WI38 (cell line): ENCODE measurements at regions not wholly inside any gene's neighbourhood (a gene's known extent, or its start where the extent isn't known, plus 50 kb on each side); places are given as distances from the start of the nearest gene placed in this dataset.

ENCODE experiments used
- H3K4me3 ChIP-seq: 2 replicates; pipeline ENCODE4 v1.5.1; 2011; ENCODE audit warnings: low read depth, mild to moderate bottlenecking, control low read depth, low read length
- CTCF ChIP-seq: IDR thresholded peaks from 2 replicates; pipeline ENCODE4 v1.5.1; 2012; ENCODE audit warnings: low read depth, mild to moderate bottlenecking, control low read depth, low read length

GRCh38 chr2:147355706-147356105, 489.1 kb upstream of the ACVR2A start:
- no peak overlapping the region for H3K4me3 ChIP-seq
- no peak for TF ChIP-seq CTCF

- no peak overlapping the region for H3K4me3 ChIP-seq
- no peak for TF ChIP-seq CTCF
Measured at GRCh38 chr2:147353072-147353381, 491.8 kb upstream of the ACVR2A start.

- no peak overlapping the region for H3K4me3 ChIP-seq
- no peak for TF ChIP-seq CTCF
Measured at GRCh38 chr2:147352264-147353071, 492.4 kb upstream of the ACVR2A start.

- H3K4me3 ChIP-seq, result no peak overlapping the region
- no peak for TF ChIP-seq CTCF
Measured at GRCh38 chr2:147351784-147352183, 493.0 kb upstream of the ACVR2A start.

- TF ChIP-seq CTCF, result no peak
- no peak overlapping the region for H3K4me3 ChIP-seq
Measured at GRCh38 chr2:147348931-147349555, 495.8 kb upstream of the ACVR2A start.

GRCh38 chr2:147346142-147346541, 498.7 kb upstream of the ACVR2A start:
- no peak overlapping the region for H3K4me3 ChIP-seq
- no peak for TF ChIP-seq CTCF

- no peak for TF ChIP-seq CTCF
- no peak overlapping the region for H3K4me3 ChIP-seq
Measured at GRCh38 chr2:147345246-147345645, 499.6 kb upstream of the ACVR2A start.
